HG02798 (cell line): ENCODE measurements at regions not wholly inside any gene's neighbourhood (a gene's known extent, or its start where the extent isn't known, plus 50 kb on each side); places are given as distances from the start of the nearest gene placed in this dataset.

ENCODE experiments used
- ATAC-seq: cut with Tn5 transposase; IDR thresholded peaks from one replicate; pipeline ENCODE4 v1.9.1; 2021; ENCODE audit warnings: mild to moderate bottlenecking; ENCODE audit not compliant: unreplicated experiment, poor library complexity

DNA sequence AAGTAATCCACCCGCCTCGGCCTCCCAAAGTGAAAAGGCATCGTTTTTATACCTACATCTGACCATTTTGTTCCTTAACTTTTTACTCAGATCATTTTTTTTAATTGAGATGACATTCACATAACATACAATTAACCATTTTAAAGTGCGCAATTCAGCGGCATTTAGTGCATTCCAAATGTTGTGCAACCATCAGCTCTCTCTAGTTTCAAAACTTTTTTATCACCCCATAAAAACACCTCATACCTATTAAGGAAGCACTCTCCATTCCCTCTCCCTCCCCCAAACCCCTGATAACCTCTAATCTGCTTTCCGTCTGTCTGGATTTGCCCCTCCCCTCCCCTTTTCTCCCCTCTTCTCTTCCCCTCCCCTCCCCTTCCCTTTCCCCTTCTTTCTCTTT lies 310.1 kb downstream of the UACA start:
- ATAC-seq = no peak

DNA sequence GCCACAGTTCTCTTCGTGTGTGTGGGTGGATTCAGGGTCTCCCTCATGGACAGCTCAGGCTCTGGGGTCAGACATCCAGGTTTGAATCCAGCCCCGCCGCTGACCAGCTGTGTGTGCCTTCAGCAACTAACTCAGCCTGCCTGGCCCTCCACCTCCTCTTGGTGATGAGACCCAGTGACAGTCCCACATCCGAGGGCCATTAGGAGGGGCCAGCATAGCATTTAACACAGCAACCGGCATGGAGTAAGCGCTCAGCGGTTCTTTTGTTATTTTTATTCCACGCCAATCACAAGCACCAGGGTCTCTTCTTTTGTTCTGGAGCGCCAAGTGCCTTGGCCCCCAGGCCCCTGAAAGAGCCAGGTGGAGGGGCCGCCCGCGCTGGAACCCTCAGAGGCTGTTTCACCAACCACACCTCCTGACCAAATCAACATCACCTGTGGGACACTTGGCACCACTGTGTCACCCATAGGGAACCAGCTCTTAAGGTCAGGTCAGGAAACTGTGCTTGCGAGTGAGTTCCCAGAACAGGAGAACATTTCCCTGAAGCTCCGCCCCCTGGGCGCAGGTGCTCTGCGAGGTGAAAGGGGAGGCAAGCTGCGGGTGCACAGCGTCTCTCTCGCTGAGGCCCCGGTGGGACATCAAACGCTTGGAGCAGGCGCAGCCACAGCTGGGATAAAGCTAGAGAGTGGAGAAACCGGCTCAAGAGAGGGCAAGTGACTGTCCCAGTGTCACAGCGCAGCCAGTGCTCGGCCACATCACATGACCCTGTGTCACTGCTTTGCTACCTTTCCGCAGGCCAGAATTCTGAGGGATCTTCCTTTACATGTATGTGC lies 311.3 kb downstream of the UACA start:
- ATAC-seq = no peak

- ATAC-seq = no peak
Measured at GRCh38 chr15:70450142-70450443, 313.3 kb downstream of the UACA start.

DNA sequence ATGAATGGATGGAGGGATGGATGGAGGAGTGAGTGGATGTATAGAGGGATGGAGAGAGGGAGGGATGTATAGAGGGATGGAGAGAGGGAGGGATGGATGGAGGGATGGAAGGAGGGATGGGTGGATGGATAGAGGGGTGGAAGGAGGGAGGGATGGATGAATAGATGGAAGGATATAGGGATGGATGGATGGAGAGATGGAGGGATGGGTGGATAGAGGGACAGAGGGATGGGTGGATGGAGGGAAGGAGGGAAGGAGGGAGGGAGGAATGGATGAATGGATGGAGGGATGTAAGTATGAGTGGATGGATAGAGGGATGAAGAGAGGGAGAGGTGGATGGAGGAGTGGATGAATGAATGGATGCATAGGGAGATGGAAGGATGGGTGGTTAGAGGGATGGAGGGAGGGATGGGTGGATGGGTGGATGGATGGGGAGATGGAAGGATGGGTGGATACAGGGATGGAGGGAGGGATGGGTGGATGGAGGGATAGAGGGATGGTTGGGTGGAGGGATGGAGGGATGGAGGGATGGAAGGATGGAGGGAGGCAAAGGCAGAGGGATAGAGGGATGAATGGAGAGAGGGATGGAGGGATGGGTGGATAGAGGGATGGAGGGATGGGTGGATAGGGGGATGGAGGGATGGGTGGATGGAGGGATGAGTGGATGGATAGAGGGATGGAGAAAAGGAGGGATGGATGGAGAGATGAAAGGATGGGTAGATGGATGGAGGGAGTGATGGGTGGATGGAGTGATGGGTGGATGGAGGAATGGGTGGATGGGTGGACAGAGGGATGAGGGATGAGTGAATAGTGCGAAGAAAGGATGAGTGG lies 313.8 kb downstream of the UACA start:
- no peak for ATAC-seq

DNA sequence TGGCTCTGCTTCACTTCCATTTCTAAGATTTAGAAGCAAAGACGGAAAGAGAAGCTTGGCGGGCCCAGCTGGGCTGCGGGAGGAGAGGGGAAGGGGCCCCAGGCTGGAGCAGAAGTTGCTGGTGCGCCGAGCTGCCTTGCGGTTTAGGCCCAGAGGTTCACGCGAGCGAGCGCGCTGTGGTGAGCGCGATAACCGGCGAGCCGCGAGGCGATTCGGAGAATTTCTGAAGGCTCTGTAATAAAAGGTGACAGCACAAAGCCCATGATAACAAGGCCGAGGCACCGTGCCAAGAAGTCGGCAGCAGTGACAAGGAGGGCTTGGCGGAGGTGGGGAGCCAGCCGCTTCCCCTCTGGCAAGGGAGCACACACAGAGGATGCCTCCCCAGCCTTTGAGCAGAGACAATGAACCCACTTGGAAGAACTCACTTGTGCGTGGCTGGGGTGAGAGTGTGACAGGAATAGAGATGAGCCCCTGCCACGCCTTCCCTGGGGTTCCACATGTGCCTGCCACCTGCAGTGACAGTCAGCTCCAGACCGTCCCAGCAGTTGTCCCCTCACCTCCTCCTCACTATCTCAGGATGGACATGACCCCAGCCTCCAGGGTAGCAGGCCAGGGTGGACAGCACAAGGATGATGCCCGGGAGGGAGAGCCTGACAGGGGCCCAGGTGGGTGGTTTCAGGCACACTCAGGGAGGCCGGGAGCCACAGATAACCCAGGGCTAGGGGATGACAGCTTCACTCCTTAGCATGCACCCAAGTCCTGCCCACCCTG lies 315.2 kb downstream of the UACA start:
- no peak for ATAC-seq

GRCh38 chr15:70447521-70447920 lies 315.8 kb downstream of the UACA start:
- ATAC-seq = no peak

DNA sequence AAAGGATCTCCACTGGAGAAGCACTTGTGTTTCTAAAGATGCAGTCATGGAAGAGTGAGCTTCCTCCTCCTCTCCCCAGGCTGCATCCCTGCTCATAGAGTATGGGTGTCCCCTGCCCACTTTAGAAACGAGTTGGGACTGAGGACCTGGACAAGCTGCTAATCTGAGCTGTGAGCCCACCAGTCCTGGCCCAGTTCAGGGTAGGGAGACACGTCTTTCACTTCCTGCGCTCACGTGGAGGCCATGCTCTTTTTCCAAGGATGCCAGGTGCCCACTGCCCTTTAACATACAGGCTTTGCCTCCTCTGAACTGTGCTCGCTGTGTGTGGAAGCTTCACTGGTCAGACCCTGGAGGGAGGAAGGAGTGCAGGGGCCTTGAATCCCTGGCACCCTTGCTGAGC lies 316.3 kb downstream of the UACA start:
- ATAC-seq = no peak

DNA sequence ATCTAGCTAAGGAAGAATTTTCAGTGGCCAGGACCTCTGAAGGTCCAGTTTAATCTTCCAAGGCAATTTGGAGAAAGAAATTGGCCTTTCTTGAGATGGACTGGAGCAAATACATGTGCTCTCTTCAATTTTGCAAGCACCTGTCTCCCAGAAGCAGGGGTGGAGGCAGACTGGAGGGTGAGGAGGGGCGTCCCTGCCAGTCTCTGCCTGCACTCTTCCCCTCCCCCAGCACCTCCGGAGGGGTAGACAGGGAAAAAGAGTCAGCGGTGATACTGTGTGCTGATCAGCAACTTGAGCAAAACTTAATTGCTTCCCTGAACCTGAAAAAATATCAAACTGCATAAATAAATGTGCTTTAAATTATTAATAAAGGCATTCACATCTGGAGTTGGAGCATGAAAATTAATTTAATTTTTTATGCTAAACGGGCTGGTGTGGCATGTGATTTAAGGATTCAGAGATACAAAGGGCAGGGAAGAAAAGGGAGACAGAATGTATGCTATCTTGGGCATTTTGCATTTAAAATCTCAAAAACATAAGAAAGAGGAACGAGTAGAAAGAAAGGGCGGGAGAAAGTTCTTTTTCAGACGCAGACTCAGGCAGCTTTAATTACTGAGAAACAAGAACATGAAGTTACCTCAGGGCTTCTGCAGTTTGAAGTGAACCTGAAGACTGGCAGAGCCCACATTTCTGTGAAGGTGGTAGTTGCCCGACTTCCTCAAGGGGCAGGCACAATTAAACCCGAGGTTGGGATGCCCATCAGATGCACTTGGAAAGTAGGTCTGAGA lies 319.7 kb downstream of the UACA start:
- no peak for ATAC-seq

- no peak for ATAC-seq
Measured at GRCh38 chr15:70442616-70443321, 320.6 kb downstream of the UACA start.

DNA sequence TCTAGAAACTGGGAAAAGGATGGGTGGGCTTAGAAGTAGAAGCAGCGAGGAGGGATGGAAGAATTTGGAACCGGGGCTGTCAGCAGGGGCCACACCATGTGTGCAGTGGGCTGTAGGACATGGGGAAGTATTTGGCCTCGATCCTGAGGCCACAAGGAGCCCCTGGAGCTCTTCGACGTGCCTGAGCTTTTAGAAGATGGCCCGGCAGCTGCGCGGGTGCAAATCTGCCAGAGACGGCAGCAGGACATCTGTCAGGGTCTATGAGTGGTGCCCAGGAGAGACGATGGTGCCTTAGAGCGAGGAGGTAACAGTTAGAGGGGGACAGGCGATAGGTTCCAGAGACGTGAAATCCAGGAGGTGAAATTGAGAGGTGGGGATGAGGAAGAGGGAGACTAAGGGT lies 321.1 kb downstream of the UACA start:
- ATAC-seq = no peak

DNA sequence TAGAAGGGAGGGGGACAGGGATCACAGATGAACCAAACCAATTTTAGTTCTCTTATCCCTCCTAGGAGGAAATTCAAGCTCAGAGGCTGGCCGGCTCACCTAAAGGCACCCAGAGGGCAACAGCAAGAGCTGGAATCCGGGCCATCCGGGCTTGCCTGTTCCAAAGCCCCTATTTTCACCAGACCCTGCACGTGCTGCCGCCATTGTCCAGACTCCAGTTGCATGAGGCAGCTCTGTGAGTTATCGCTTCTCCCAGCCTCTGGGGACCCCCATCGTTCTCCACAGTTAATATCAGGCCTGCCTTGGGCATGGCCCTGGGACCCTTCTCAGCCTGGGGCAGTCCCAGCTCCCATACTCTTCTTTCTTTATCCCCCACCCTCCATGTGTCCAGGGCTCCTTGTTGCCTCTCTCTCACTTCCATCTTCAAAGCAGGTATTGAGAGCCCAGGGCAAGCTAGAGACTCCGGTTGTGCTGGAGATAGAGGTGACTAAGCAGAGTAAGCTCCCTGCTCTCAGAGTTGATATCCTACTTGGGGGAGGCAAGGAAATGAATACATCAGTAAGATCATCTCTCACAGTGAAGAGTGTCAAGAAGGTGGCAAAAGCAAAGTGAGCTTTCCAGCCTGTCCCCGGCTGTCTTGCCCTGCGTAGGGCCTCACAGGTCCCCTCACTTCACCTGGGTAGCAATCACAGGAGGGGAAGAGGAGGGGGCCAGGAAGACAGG lies 322.8 kb downstream of the UACA start:
- no peak for ATAC-seq

GRCh38 chr15:70439880-70440279 lies 323.5 kb downstream of the UACA start:
- ATAC-seq = no peak

GRCh38 chr15:70439304-70439877 lies 324.0 kb downstream of the UACA start:
- ATAC-seq = no peak

- ATAC-seq = no peak
Measured at GRCh38 chr15:70438776-70439175, 324.6 kb downstream of the UACA start.

GRCh38 chr15:70437882-70438451 lies 325.4 kb downstream of the UACA start:
- ATAC-seq = no peak

GRCh38 chr15:70437089-70437488 lies 326.3 kb downstream of the UACA start:
- ATAC-seq = no peak

DNA sequence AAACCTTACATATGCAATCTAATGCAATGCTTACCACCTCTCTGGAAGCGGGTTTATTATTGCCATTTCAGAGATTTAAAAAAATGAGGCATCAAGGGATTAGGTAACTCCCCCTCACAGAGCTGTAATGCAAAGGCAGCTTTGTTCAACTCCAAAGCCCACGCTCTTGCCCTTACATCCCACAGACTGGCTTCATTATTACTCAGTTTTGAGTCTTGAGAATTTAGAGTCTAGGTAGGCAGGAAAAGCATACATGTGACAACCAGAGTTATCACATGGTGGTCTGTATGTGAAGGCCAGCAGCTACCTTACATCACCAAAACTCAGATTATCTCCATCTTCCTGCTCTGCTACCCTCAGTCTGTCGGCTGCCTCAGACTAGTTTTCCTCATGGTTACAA lies 326.9 kb downstream of the UACA start:
- ATAC-seq = peak; percentile 41

DNA sequence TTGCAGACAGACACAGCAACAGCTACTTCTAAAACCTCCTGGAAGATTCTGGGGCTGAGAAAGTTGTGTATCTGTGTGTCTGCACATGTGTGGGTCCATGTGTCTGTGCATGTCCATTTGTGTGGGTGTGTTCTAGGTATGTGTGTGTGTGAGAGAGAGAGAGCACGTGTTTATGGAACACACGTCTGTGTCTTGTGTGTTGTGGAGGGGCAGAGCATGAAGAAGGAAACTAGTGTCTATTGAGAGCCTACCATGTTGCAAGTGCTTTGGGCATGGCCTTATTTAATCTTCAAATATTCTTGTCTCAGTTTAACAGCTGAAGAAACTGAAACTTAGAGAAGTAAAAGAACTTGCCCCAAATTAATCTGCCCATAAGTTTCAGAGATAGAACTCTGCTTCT lies 327.5 kb downstream of the UACA start:
- ATAC-seq = peak; percentile 54
